Activated CD4-positive, alpha-beta T cell treated with anti-CD3 and anti-CD28 coated beads, Interleukin-2, amount 50 U/mL, for 48 hours (primary cell): ENCODE measurements at regions not wholly inside any gene's neighbourhood (a gene's known extent, or its start where the extent isn't known, plus 50 kb on each side); places are given as distances from the start of the nearest gene placed in this dataset.

Source experiments
- DNase-seq, 2 experiments: peaks; one replicate each; pipeline ENCODE4 v3.0.0-alpha.2; 2020

- DNase-seq = peak in 1 of 2 experiments; percentile 3
These were observed 159.0 kb downstream of the BARHL2 start for GRCh38 chr1:90558126-90558525.

DNA sequence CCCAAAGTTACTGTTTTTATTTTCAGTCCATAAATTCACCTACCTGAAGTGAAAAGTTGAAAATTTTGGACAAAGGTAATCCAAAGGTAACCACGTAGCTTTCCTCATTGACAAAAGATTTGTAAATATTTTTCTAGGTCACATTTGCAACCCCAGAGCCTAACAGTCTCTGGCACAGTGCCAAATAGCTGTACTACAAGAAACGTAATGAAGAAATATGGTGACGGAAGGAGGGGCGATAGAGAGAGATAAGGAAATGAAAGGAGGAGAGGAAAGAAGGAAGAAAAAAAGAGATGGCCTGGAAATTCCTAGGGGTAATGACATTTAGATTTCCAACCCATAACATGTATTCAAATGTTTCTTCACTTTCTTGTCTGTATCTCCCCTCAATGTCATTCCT, 159.4 kb downstream of the BARHL2 start:
- DNase-seq = no peak

DNA sequence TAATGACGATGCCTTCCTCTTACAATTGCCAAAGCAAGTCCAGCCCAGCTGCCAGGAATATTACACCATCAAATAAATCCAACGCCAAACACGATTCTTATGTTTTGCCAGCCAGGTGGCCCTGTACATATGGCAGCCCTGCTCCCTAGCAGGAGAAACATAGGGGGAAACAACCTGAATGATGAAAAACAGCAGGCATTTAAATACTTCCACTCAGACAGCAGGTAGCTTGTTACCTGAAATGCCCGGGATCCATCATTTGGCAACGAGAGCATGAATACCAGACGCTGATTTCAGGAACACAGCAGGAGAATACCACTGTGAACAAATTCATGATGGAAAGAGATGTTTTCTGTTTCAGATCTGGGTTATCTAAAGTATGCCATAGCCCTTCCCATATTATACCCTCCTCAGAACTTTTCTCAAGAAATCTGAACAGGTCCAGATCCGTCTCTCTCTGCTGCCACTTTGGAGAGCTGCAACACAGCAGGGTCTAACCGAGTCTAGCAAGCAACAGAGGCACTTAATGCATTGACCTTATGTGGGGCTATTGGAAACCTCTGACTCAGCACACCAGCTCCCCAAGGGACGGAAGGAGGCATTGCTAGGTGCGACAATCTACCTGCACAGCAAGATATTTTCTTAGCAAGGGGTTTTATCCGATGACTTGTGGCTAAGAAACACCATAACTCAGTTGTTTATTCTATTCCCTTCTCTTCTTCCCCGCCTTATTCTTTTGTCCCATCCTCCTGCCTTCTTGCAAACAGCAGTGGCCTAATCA, 166.3 kb downstream of the BARHL2 start:
- DNase-seq = no peak

- DNase-seq = no peak
These were observed 172.7 kb downstream of the BARHL2 start for GRCh38 chr1:90544356-90544755.

- no peak for DNase-seq
These were observed 179.3 kb downstream of the BARHL2 start for GRCh38 chr1:90537606-90538362.

DNA sequence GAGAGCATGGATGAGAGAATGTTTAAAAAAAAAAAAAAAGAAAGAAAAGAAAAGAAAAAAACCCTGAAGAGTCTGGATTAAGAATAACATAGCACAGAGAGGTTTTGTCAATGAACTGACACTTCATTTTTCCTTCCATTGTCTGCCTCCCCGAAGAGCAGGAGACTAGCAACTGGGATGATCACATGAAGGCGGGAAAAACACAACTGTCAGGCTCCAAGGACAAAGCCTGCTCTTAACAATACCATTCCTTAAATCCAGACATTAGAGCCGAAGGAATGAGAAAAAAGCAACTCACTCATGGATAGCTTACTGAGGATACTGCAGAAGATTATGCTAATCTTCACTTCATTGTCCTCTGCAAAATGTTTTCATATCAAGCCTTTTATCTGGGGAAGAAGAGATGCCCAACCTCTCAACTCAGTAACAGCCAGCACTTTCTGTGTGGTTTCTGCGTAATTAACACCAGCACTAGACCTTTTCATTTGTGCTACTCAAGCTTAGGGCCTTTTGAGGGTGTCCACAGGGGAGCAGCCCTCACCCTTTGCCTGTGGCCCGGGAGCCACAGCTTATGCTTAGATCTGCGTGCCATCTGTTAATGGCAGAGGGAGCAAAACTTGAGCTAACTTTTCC, 182.3 kb downstream of the BARHL2 start:
- DNase-seq = no peak

- DNase-seq = no peak
These were observed 183.0 kb downstream of the BARHL2 start for GRCh38 chr1:90534116-90534515.

DNA sequence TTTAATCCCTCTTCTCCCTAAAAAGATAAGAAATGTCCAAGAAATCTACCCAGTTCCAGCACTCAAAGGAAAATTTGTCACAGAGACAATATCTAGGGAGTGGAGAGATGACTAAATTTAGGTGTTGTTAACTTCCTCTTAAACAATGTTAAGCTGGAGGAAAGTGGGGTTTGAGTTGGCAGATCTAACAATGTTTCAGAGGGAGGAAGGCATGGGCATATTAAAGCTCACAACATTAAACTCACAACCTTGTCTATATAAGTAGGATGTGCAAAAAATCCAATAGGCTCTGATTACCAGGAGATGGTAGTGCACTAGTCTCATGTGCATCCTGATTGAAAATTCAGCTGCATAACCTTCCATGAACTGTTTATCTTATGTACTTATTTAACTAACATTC, 190.1 kb downstream of the BARHL2 start:
- DNase-seq = no peak

- no peak for DNase-seq
These were observed 194.7 kb downstream of the BARHL2 start for GRCh38 chr1:90522432-90522831.

DNA sequence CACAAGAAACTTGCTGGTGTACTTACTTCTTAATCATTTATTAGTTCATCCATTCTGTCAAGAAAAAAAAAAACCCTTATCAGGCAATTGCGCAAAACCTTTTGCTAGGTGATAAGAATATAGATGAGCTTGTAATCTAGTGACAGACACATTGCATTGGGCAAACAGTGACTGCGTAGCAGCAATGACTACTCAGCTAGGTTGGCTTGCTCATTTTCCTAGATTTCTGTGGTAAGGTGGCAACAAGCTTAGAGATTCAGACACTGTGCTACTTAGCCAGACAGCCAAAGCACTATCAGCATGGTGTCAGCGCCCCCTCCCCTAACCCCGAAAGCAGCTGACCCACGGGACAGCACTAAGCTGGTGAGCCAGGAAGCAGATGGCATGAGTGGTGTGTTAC, 203.1 kb downstream of the BARHL2 start:
- DNase-seq = no peak

- no peak for DNase-seq
These were observed 204.7 kb downstream of the BARHL2 start for GRCh38 chr1:90512441-90512840.

GRCh38 chr1:90510143-90510542, 207.0 kb downstream of the BARHL2 start:
- no peak for DNase-seq

DNA sequence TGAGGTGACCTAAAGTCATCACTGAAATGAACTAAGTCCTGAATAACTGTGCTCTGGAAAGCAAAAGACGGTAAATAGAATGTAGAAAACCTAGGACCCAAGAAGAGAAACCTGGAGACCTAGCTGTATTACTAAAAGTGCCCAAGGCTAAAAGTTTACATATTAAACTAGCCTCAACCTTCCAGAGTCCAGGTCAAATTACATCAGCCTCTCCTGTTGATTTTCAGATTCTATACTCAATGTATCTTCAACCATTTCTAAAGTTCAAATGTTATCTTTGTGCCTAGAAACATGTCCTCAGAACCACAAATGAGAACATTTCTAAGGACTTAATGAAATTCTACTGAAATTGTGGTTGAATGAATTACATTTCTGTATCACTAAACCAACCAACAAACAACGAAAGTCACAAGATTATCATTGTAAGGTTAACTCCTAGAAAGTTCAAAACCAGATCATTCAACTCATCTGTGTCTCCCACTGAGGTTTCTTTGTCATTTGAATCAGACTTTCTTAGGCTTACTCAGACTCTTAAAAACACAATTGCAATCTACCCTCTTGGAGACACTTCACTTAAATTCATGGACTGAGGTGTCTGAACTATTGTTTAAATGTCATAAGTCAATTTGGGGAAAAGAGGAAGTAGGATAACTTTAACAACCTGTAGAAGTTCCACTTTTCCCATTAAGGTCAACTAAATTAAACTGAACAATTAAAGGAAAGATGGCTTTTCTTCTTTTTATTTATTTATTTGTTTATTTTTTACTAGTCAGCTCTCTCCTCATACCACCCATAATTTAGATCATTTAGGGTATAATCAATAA, 207.7 kb downstream of the BARHL2 start:
- DNase-seq = no peak

DNA sequence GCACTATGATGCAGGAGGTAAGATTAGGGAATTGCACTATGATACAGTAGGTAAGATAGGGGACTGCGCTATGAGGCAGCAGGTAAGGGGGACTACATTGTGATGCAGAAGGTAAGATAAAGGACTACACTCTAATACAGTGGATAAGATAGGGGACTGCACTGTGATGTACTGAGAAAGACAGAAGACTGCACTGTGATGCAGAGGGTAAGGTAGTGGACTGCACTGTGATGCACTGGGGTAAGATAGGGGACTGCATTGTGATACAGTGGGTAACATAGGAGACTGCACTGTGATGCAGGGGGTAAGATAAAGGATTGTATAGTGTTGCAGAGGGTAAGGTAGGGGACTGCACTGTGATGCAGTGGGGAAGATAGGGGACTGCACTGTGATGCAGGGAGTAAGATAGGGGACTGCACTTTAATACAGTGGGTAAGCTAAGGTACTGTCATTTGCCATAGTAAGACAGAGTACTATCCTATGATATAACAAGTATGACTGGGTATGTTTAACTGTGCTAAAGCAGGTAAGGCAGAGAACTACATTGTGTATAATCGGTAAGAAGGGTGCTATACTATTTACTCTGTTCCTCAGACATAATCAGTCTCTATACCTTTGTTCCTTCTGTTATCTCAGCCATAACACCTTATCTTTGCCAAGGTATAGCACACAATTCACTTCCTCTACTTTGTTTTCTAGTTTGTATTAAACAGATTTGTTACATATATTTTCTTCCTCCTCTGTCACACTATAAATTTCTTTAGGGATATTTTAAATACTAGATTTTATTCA, 208.5 kb downstream of the BARHL2 start:
- no peak for DNase-seq

DNA sequence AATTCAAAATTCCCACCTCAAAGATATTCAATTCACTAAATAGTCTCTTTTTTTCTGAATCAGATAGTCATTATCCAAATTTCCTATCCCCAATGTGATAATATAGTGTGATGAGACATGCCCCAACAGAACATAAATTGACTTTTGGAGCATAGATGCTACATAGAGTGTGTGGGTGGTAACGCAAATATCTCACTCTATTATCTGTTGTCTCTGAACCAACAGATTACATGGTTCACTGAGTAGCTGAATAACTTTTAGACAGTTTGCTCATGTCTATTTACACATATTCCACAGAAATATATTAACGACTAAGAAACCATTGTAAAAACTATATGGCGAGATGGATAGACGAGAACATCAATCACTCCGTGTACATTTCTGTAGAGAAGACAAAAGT, 209.9 kb downstream of the BARHL2 start:
- DNase-seq = no peak

- no peak for DNase-seq
These were observed 211.3 kb downstream of the BARHL2 start for GRCh38 chr1:90505806-90506205.

GRCh38 chr1:90504509-90504908, 212.6 kb downstream of the BARHL2 start:
- DNase-seq = no peak

GRCh38 chr1:90502696-90503095, 214.4 kb downstream of the BARHL2 start:
- DNase-seq = no peak

DNA sequence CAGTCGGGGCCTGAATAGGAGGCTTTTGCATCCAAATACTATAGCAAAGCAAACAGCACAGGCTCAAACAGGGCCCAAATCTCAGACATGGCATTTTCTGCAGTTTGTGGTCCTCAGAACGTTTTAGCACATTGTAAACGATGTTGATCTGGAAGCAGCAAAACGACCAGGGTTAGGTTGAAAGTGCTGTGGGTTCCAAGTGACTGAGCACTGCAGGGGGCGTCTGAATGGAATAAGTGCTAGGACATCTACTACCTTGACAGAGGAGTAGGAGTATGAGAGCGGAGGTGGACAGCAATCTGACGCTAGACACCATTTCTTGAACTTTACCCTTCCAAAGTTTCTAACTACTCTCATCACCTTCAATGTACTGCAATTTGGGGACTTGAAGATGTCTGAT, 214.9 kb downstream of the BARHL2 start:
- DNase-seq = no peak

DNA sequence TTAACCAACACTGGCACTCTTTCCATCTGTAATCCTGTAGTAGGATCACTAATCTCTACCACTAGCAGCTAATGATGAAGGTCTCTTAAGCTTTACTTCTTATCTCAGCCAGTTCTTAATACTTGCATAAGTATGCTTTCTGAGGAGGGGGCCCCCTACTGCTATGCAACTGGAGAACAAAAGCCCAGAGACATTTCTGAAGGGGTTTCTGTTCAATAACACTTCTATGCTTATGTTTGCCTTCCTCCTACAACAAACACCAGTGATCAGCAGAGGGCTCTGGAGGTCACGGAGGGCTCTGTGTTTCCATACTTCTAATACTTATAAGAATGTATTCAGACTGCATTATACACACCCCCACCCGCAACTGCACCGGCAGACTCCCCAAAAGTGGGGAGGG, 215.8 kb downstream of the BARHL2 start:
- no peak for DNase-seq

- no peak for DNase-seq
These were observed 222.3 kb downstream of the BARHL2 start for GRCh38 chr1:90494748-90495282.

DNA sequence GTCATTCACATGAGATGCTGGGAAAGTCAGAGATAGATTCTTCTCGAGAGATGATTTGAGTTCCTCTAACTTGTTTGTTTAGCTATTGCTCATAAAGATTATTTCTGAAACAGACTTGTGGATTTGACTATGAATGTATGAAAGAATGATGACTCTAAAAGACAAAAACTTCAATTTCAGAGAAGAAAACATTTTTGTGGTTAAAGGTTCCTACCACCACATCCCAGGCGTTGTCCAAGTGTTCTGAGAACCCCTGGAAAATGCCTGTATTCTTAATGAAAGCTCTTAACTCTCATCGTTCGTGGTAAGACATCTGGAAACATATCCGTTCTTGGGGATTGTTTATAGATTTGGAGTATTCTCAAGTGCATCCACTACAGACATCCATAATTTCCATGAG, 228.7 kb downstream of the BARHL2 start:
- DNase-seq = no peak
